ENCODE measurements at regions not wholly inside any gene's neighbourhood (a gene's known extent, or its start where the extent isn't known, plus 50 kb on each side); places are given as distances from the start of the nearest gene placed in this dataset.

- H3K4me1 ChIP-seq, result no peaks in the 10 kb centered on the region
- DNase-seq (ENCODE audit: low spot score in 2 of 2), result no peak
- peaks cover 0 to 8% of the 10 kb centered on the region in 2 donors for H3K27me3 ChIP-seq
- no peak overlapping the region for H3K4me3 ChIP-seq
- intact Hi-C loops (cut with DNase I; ENCODE audit: low total_unique reads), result no loop called here
- no peak for TF ChIP-seq POLR2A (IDR thresholded peaks at IDR 0.05)
- H3K36me3 ChIP-seq, result no peaks in the 10 kb centered on the region
- H3K27ac ChIP-seq, result no peak overlapping the region
- no peaks in the 10 kb centered on the region for H3K9me3 ChIP-seq
These were observed 150.2 kb downstream of the RAB11FIP2 start for GRCh38 chr10:117896517-117896916.

GRCh38 chr10:117899181-117899683 is 147.5 kb downstream of the RAB11FIP2 start:
- Histone ChIP-seq H3K4me3 (no peak overlapping the region), H3K27ac (no peak overlapping the region), H3K27me3 (peaks cover 0 to 8% of the 10 kb centered on the region in 2 donors), H3K4me1 (no peaks in the 10 kb centered on the region), H3K9me3 (no peaks in the 10 kb centered on the region), H3K36me3 (no peaks in the 10 kb centered on the region)
- DNase-seq (ENCODE audit: low spot score in 2 of 2), result no peak
- intact Hi-C loops (cut with DNase I; ENCODE audit: low total_unique reads), result no loop called here
- TF ChIP-seq CTCF (IDR thresholded peaks at IDR 0.05) (no peak), POLR2A (IDR thresholded peaks at IDR 0.05) (no peak), POLR2AphosphoS5 (IDR thresholded peaks at IDR 0.05) (no peak)

GRCh38 chr10:117900280-117900679 is 146.5 kb downstream of the RAB11FIP2 start:
- no peak overlapping the region for H3K4me3 ChIP-seq
- intact Hi-C loops (cut with DNase I; ENCODE audit: low total_unique reads), result loop anchor here (10.0 kb wide), 1 partner anchor 975 kb away; no protein-coding TSS in a partner anchor
- no peaks in the 10 kb centered on the region for H3K4me1 ChIP-seq
- H3K27ac ChIP-seq, result no peak overlapping the region
- no peaks in the 10 kb centered on the region for H3K36me3 ChIP-seq
- H3K9me3 ChIP-seq, result no peaks in the 10 kb centered on the region
- no peak for DNase-seq (ENCODE audit: low spot score in 2 of 2)
- peaks cover 0 to 8% of the 10 kb centered on the region in 2 donors for H3K27me3 ChIP-seq
- no peak for TF ChIP-seq CTCF (IDR thresholded peaks at IDR 0.05)
- TF ChIP-seq POLR2A (IDR thresholded peaks at IDR 0.05), result no peak
- TF ChIP-seq POLR2AphosphoS5 (IDR thresholded peaks at IDR 0.05), result no peak

GRCh38 chr10:117903854-117904253 is 142.9 kb downstream of the RAB11FIP2 start:
- Histone ChIP-seq H3K9me3 (no peaks in the 10 kb centered on the region), H3K36me3 (no peaks in the 10 kb centered on the region), H3K27ac (no peak overlapping the region), H3K4me3 (no peak overlapping the region), H3K4me1 (no peaks in the 10 kb centered on the region), H3K27me3 (peaks cover 0 to 3% of the 10 kb centered on the region in 2 donors)
- no peak for DNase-seq (ENCODE audit: low spot score in 2 of 2)
- TF ChIP-seq POLR2AphosphoS5 (IDR thresholded peaks at IDR 0.05), result no peak
- no peak for TF ChIP-seq POLR2A (IDR thresholded peaks at IDR 0.05)
- TF ChIP-seq CTCF (IDR thresholded peaks at IDR 0.05), result no peak
- intact Hi-C loops (cut with DNase I; ENCODE audit: low total_unique reads), result loop anchor here (10.0 kb wide), 1 partner anchor 979 kb away; no protein-coding TSS in a partner anchor

- DNase-seq (ENCODE audit: low spot score in 2 of 2), result no peak
- Histone ChIP-seq H3K27me3 (no peaks in the 10 kb centered on the region), H3K4me3 (no peak overlapping the region), H3K4me1 (no peaks in the 10 kb centered on the region), H3K27ac (no peak overlapping the region), H3K36me3 (no peaks in the 10 kb centered on the region), H3K9me3 (no peaks in the 10 kb centered on the region)
- intact Hi-C loops (cut with DNase I; ENCODE audit: low total_unique reads), result loop anchor here (10.0 kb wide), 1 partner anchor 981 kb away; no protein-coding TSS in a partner anchor
- TF ChIP-seq CTCF (IDR thresholded peaks at IDR 0.05) (no peak), POLR2AphosphoS5 (IDR thresholded peaks at IDR 0.05) (no peak), POLR2A (IDR thresholded peaks at IDR 0.05) (no peak)
These were observed 141.3 kb downstream of the RAB11FIP2 start for GRCh38 chr10:117905404-117905803.
